HCT116 (cell line): ENCODE measurements at regions not wholly inside any gene's neighbourhood (a gene's known extent, or its start where the extent isn't known, plus 50 kb on each side); places are given as distances from the start of the nearest gene placed in this dataset.

Experiments used
- ATAC-seq: fragments of 200-7000 bp; cut with Tn5 transposase; 2 replicates; pipeline ENCODE4 v1.9.1; 2020; ENCODE audit warnings: mild to moderate bottlenecking, moderate library complexity
- BruUV-seq: library from RNA; stranded (reverse); fragments of 400-500 nt; replicated peaks from 2 replicates; lab custom pipeline; 2021; lab: Mats Ljungman, UMichigan
- CTCF ChIA-PET: fragments of 300-600 bp; sonication (Branson Sonifier 250); formaldehyde crosslinking; loops from one replicate; lab custom pipeline; 2021; ENCODE audit warnings: antibody characterized with exemption; lab: Charles Lee
- POLR2A ChIA-PET: fragments of 300-600, 350-600 bp; sonication (Branson Sonifier 250); formaldehyde crosslinking; loops from one replicate; lab custom pipeline; 2021; ENCODE audit warnings: antibody characterized with exemption; lab: Charles Lee
- RAD21 ChIA-PET, 2 experiments: fragments of 300-600 bp; sonication (Branson Sonifier 250); formaldehyde crosslinking; loops; one replicate each; lab custom pipeline; 2023; ENCODE audit warnings: low total read pairs in 2 of 2; ENCODE audit not compliant: uncharacterized antibody in 2 of 2, unreplicated experiment in 2 of 2, low non-redundant PET in 1 of 2; lab: Charles Lee
- DNase-seq: peaks from one replicate; pipeline ENCODE4 v3.0.0-alpha.2; 2010; ENCODE audit warnings: low read depth, low spot score
- H2AFZ ChIP-seq: fragments of 200-600 bp; shearing (Covaris generic), sonication (generic); 2 replicates; pipeline ENCODE4 v1.6.1; 2017; ENCODE audit warnings: low read depth, mixed run types, mixed read lengths, antibody characterized with exemption, low read length; ENCODE audit not compliant: poor library complexity, severe bottlenecking
- H3K27ac ChIP-seq: 2 replicates; pipeline ENCODE4 v1.5.1; 2012; ENCODE audit warnings: low read depth, low read length
- H3K27me3 ChIP-seq: fragments of 200-600 bp; sonication (generic); 2 replicates; pipeline ENCODE4 v1.6.1; 2016; ENCODE audit warnings: mixed run types, low read length, mixed read lengths; ENCODE audit not compliant: insufficient read depth
- H3K36me3 ChIP-seq, 2 experiments: fragments of 200-500 bp in 1 of 2; fragments of 200-600 bp in 1 of 2; sonication (Bioruptor generic) in 1 of 2; sonication (generic) in 1 of 2; 2 replicates each; pipeline versions ENCODE4 v1.5.1 to v1.6.1; 2014 to 2016; ENCODE audit warnings: low read length in 2 of 2, inconsistent platforms in 1 of 2, mixed read lengths in 1 of 2, mixed run types in 1 of 2; ENCODE audit not compliant: insufficient read depth in 2 of 2, control insufficient read depth in 1 of 2
- H3K4me1 ChIP-seq, 2 experiments: fragments of 200-600 bp in 1 of 2; sonication (generic) in 1 of 2; 2 replicates each; pipeline versions ENCODE4 v1.5.1 to v1.6.1; 2012 to 2017; ENCODE audit warnings: low read length in 2 of 2, inconsistent platforms in 1 of 2, mild to moderate bottlenecking in 1 of 2, mixed read lengths in 1 of 2, mixed run types in 1 of 2, moderate library complexity in 1 of 2; ENCODE audit not compliant: insufficient read depth in 2 of 2, control insufficient read depth in 1 of 2
- H3K4me2 ChIP-seq: fragments of 200-600 bp; sonication (generic); 2 replicates; pipeline ENCODE4 v1.6.1; 2017; ENCODE audit warnings: mixed run types, low read length, mixed read lengths
- H3K4me3 ChIP-seq, 2 experiments: fragments of 200-600 bp in 1 of 2; sonication (generic) in 1 of 2; replicated peaks in 1 of 2; 2 replicates each; pipeline ENCODE4 v1.5.1; 2011 to 2016; ENCODE audit warnings: low read length in 2 of 2, control low read depth in 1 of 2, low read depth in 1 of 2, mild to moderate bottlenecking in 1 of 2, mixed read lengths in 1 of 2, mixed run types in 1 of 2
- H3K79me2 ChIP-seq: fragments of 200-600 bp; sonication (generic); 2 replicates; pipeline ENCODE4 v1.6.1; 2017; ENCODE audit warnings: mild to moderate bottlenecking, mixed run types, low read length, moderate library complexity, mixed read lengths; ENCODE audit not compliant: insufficient read depth
- H3K9ac ChIP-seq: fragments of 200-600 bp; sonication (generic); 2 replicates; pipeline ENCODE4 v1.6.1; 2016; ENCODE audit warnings: low read length, mixed read lengths
- H3K9me2 ChIP-seq: fragments of 200-600 bp; sonication (generic), shearing (Covaris generic); 2 replicates; pipeline ENCODE4 v1.6.1; 2017; ENCODE audit warnings: mixed run types, mild to moderate bottlenecking, moderate library complexity; ENCODE audit not compliant: insufficient read depth
- H3K9me3 ChIP-seq, 2 experiments: fragments of 200-500 bp in 1 of 2; fragments of 200-600 bp in 1 of 2; sonication (Bioruptor generic) in 1 of 2; sonication (generic) in 1 of 2; 2 replicates each; pipeline ENCODE4 v1.6.1; 2014 to 2017; ENCODE audit warnings: low read length in 2 of 2, mixed read lengths in 2 of 2, inconsistent platforms in 1 of 2, low read depth in 1 of 2, mild to moderate bottlenecking in 1 of 2, mixed run types in 1 of 2, moderate library complexity in 1 of 2; ENCODE audit not compliant: control insufficient read depth in 1 of 2, insufficient read depth in 1 of 2
- H4K20me1 ChIP-seq: fragments of 200-600 bp; sonication (generic), shearing (Covaris generic); 2 replicates; pipeline ENCODE4 v1.6.1; 2017; ENCODE audit warnings: mixed run types, mild to moderate bottlenecking, moderate library complexity; ENCODE audit not compliant: insufficient read depth
- ATF3 ChIP-seq: IDR thresholded peaks from 2 replicates; pipeline ENCODE4 v1.6.1; 2012
- CBX3 ChIP-seq: IDR thresholded peaks from 2 replicates; pipeline ENCODE4 v1.6.1; 2012; ENCODE audit warnings: low read depth
- CEBPB ChIP-seq: IDR thresholded peaks from 2 replicates; pipeline ENCODE4 v1.6.1; 2012; ENCODE audit warnings: low read depth
- EZH2phosphoT487 ChIP-seq: fragments of 200-600 bp; IDR thresholded peaks from 2 replicates; pipeline ENCODE4 v1.6.1; 2018; ENCODE audit warnings: antibody characterized with exemption, borderline replicate concordance
- FOSL1 ChIP-seq: IDR thresholded peaks from 2 replicates; pipeline ENCODE4 v1.6.1; 2012; ENCODE audit warnings: low read depth
- JUND ChIP-seq: IDR thresholded peaks from 2 replicates; pipeline ENCODE4 v1.6.1; 2012
- MAX ChIP-seq: IDR thresholded peaks from 2 replicates; pipeline ENCODE4 v1.6.1; 2012
- POLR2A ChIP-seq: IDR thresholded peaks from 2 replicates; pipeline ENCODE4 v1.7.0; 2011; ENCODE audit warnings: borderline replicate concordance; ENCODE audit not compliant: insufficient read depth, insufficient read length; ENCODE audit errors: extremely low read depth
- POLR2AphosphoS5 ChIP-seq: IDR thresholded peaks from 2 replicates; pipeline ENCODE4 v1.6.1; 2011; ENCODE audit warnings: mild to moderate bottlenecking, low read depth, low read length, moderate library complexity
- RAD21 ChIP-seq: IDR thresholded peaks from 2 replicates; pipeline ENCODE4 v1.6.1; 2012; ENCODE audit warnings: low read depth, mild to moderate bottlenecking
- REST ChIP-seq: IDR thresholded peaks from 2 replicates; pipeline ENCODE4 v1.6.1; 2012; ENCODE audit warnings: low read depth
- SIN3A ChIP-seq: IDR thresholded peaks from 2 replicates; pipeline ENCODE4 v1.6.1; 2012; ENCODE audit warnings: low read depth
- SP1 ChIP-seq: IDR thresholded peaks from 2 replicates; pipeline ENCODE4 v1.6.1; 2012; ENCODE audit warnings: low read depth
- SRF ChIP-seq: IDR thresholded peaks from 2 replicates; pipeline ENCODE4 v1.6.1; 2012; ENCODE audit warnings: low read depth
- TCF7L2 ChIP-seq: IDR thresholded peaks from 2 replicates; pipeline ENCODE4 v1.7.0; 2011; ENCODE audit warnings: borderline replicate concordance, inconsistent platforms; ENCODE audit not compliant: insufficient read depth, insufficient read length; ENCODE audit errors: extremely low read depth
- YY1 ChIP-seq: IDR thresholded peaks from 2 replicates; pipeline ENCODE4 v1.6.1; 2011; ENCODE audit warnings: low read length, low read depth, moderate library complexity, mild to moderate bottlenecking; ENCODE audit not compliant: insufficient replicate concordance; ENCODE audit errors: extremely low read depth
- ZFX ChIP-seq: fragments of 450-650 bp; IDR thresholded peaks from 2 replicates; pipeline ENCODE4 v1.6.1; 2017
- ZNF274 ChIP-seq: fragments of 200-500 bp; sonication (Bioruptor generic); IDR thresholded peaks from 2 replicates; pipeline ENCODE4 v1.6.1; 2014; ENCODE audit warnings: mild to moderate bottlenecking, low read depth, low read length, inconsistent platforms
- intact Hi-C: fragments of 100-400 bp; cut with micrococcal nuclease; formaldehyde crosslinking; loops from 2 replicates; pipeline ENCODE4 v1.10.0; 2022

- no peaks in the 10 kb centered on the region for H3K9me2 ChIP-seq
- no peaks in the 10 kb centered on the region for H3K4me1 ChIP-seq
- no TSS peak for BruUV-seq
- H3K27ac ChIP-seq, result no peak overlapping the region
- no peaks in the 10 kb centered on the region for H4K20me1 ChIP-seq
- H3K4me3 ChIP-seq, result no peak overlapping the region
- no peak for ATAC-seq
- intact Hi-C loops, result no loop called here
- H3K27me3 ChIP-seq, result no peaks in the 10 kb centered on the region
- H3K4me2 ChIP-seq, result no peak overlapping the region
- H3K9ac ChIP-seq, result no peak overlapping the region
- H3K9me3 ChIP-seq, result peaks cover 20 to 30% of the 10 kb centered on the region in 2 experiments; a peak in 2 of 4 replicates
- DNase-seq, result no peak
- POLR2A ChIA-PET, result no interaction called here
- H3K36me3 ChIP-seq, result no peaks in the 10 kb centered on the region
- no peak overlapping the region for H2AFZ ChIP-seq
- TF ChIP-seq RAD21 (no peak), JUND (no peak), TCF7L2 (no peak), SRF (no peak), YY1 (no peak), CBX3 (no peak), ZFX (no peak), ZNF274 (no peak), FOSL1 (no peak), EZH2phosphoT487 (no peak), POLR2A (no peak), POLR2AphosphoS5 (no peak), ATF3 (no peak), CEBPB (no peak), REST (no peak), SIN3A (no peak), MAX (no peak), SP1 (no peak)
- TF ChIP-seq, all 23 proteins: peak for 0
- ChIA-PET CTCF (no interaction called here), RAD21 (no interaction called here)
- H3K79me2 ChIP-seq, result no peaks in the 10 kb centered on the region
Measured at GRCh38 chr17:69962436-69962995, 112.5 kb upstream of the KCNJ16 start.
